ENCODE measurements at regions not wholly inside any gene's neighbourhood (a gene's known extent, or its start where the extent isn't known, plus 50 kb on each side); places are given as distances from the start of the nearest gene placed in this dataset.
A peak's percentile ranks its signal among the peaks of the same experiment; 100 is the strongest.

DNA sequence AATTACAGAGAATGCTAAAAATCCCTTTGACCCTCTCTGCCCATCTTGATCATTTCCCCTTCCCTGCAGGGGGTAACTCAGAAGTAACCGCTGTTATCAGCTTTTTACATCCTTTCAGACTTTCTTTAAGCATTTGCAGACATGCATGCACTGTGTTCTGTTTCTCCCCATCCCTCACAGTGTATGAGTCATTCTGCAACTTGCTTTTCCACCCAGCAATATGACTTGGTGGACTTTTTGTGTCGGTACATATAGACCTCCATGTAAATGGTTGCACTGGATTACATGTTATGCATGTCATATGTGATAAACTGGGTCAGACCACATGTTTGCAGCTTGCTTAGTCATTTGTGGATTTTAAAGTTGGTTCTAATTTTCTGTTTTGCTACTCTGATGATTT, 87.7 kb upstream of the NECTIN1 start:
- DNase-seq (ENCODE audit: low read depth): no peak

DNA sequence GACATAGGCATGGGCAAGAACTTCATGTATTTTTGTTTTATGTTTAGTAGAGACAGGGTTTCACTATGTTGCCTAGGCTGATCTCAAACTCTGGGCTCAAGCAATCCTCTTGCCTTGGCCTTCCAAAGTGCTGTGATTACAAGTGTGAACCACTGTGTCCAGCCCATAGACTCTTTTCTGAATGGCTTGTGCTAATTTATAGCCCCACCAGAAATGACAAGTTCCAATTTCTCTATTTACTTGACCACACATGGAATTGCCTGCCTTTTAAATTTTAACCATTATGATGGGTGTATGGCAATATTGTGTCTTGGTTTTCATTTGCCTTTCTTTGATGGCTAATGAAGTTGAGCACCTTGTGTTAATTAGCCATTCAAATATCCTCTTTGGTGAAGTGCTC, 85.8 kb upstream of the NECTIN1 start:
- no peak for DNase-seq (ENCODE audit: low read depth)

DNA sequence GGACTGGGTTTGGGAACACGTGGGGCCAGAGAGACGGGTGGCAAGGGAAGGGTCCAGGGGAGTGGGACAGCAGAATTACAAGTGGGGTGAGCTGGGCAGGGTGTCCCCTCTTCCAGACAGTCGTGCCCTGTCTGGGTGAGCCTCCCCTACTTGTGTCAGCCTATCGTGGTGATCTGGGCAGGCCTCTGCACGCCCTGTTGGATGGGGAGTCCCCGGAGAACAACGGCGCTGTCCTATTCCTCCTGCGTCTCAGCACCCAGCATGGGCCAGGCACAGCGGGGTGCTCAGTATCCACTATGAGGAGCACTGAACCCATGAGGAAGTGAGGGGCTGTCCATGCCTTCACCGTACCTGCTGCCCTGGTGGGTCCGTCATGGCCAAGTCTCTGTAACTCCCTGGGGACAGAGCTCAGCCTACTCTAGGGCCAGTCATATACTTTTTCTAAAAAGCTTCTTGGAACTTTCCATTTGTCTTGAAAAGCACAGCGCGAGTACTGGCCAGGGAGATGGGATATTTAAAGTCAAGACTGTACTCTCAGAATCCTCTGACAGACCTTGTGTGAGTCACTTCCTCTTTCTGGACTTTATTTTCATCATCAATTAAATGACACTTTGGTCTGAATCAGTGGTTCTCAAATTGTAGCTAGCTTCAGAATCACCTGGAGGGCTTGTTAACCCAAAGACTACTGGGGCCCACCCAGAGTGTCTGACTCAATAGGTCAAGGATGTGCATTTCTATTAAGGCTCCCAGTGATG, 81.7 kb upstream of the NECTIN1 start:
- DNase-seq (ENCODE audit: low read depth): peak; percentile 35

DNA sequence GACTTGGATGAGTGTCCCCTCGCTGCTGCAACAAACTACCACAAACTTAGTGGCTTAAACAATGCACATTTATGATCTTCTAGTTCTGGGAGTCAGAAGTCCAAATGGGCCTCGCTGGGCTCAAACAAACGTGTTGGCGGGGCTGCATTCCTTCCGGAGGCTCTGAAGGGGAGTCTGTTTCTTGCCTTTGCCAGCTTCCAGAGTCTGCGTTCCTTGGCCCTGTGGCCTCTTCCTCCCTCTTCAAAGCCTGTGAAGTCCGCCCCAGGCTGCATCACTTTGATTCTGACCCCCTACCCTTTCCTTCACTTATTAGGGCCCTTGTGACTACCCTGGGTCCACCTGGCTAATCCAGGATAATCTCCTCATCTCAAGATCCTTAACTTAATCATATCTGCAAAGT, 80.3 kb upstream of the NECTIN1 start:
- DNase-seq (ENCODE audit: low read depth): no peak

DNA sequence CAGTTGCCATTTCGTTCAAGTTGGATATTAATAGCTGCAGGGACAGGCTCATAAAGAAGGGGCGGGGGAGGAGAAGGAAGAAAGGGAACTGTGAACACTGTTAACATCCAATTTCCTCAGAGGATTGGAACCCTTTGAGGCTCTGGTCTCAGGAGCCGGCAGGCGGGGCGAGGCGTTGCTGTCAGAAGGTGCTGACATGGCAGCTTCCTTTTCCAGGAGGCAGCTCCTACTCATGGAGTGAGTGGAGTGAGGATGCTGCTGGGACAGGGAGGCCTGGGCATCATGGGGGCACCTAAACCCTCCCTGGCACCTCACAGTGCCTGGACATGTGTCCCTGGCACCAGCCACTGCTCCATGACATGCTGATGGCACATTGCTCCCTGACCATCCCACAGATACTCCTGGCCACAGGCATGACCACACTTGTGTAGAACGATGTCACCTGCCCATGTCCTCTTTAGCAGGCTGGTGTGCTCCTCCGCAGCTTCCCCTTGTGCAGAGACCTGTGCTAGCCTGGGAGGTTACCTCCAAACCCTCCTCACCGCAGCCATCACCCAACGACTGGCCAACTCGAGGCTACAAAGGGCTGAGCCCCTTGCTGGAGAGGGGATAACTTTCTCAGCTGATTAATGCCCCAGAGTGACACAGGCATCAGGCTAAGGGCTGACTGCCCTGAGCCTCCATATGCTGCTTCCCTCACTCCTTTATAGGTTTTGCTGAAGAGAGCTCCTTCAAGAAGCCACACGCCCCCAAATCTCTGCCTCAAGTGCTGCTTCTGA, 79.6 kb upstream of the NECTIN1 start:
- no peak for DNase-seq (ENCODE audit: low read depth)

DNA sequence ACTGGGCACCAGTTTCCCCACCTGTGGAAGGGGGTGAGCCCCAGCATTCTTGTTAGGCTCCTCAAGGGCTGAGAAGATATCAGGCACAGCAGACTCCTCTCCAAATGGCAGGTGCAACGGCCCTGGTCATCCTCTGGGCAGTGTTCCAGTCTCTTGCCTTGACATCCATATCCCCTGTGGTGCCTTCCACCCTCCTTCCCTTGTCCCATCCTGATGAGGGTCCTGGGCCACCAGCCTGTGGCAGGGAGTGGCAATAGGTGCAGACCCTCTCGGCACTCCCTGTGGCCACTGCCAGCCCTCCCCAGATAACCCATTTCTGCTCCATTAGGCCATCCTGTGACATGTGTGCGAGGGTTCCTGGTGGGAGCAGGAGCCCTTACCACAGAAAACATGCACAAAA, 78.8 kb upstream of the NECTIN1 start:
- no peak for DNase-seq (ENCODE audit: low read depth)

DNA sequence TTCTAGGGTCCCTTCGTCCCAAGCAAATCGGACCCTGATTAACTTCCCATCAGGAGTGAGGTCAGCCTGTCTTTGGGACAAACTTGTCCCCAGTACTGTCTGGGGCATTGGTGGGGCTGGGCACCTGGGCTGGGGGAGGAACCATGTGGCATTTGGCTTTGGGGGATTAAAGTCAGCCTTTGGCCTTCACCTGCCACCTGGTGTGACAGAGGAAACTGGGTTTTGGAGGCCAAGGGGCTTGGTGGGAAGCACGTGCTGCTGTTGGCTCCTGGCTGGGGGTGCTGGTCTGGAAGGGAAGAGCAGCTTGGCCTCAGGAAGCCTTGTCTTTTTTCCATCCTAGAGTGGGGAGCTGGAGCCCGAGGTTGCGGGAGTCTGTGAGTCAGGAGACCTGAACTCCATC, 78.4 kb upstream of the NECTIN1 start:
- no peak for DNase-seq (ENCODE audit: low read depth)

DNA sequence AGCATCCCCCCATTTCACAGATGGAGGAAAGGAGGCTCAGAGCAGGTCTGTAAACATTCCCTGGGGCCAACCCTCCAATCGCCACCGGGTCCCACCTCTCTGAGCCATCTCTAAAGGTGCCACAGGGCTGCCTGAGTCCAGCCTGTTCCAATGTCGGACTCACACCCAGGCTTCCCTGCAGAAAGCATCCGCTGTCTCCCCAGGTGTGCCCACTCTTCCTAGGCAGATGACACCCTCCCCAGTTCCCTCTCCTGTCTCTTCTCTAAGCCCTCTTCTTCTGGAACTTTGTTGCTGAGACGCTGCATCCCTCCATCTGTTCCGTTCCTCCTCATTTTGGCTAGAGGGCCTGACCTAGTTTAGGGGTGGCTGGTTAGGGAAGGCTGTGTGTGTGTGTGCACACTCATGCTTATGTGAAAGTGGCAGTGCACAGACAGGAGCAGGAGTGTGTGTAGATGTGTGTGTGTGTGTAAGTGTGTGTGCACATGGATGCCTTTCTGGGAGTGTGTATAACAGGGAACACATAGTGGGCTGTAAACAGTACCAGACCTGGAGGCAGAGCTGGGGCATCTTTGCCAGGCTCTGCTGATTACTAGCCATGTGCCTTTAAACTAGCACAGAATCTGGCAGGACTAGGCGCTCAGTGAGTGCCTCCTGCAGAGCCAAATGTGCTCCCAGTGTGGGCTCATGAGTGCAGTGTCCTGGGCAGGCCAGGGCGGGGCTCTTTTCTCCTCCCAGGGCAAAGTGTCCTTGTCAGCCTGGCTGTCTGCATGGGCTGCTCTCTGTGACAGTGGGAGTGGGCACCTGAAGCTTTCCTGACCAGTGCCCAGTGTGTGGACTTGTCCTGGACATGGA, 77.3 kb upstream of the NECTIN1 start:
- DNase-seq (ENCODE audit: low read depth): no peak

DNA sequence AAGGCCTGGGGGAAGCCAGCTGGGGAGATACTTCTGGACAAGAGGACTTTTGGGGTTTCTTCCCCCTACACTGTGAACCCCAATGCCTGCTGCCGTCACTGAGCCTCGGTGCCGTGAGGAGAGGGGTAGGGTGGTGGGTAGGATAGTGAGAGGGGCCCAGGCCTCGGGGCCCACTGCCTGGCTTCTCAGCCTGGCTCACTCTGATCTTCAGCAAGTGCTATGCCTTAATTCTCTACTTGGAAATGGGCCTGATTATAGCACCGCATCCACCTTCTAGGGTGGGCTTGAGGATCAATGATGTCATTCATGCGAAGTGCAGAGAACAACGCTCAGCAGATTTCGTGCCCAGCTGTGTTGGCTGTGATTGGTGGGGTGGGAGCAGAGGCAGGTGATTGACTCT, 76.7 kb upstream of the NECTIN1 start:
- DNase-seq (ENCODE audit: low read depth): no peak

DNA sequence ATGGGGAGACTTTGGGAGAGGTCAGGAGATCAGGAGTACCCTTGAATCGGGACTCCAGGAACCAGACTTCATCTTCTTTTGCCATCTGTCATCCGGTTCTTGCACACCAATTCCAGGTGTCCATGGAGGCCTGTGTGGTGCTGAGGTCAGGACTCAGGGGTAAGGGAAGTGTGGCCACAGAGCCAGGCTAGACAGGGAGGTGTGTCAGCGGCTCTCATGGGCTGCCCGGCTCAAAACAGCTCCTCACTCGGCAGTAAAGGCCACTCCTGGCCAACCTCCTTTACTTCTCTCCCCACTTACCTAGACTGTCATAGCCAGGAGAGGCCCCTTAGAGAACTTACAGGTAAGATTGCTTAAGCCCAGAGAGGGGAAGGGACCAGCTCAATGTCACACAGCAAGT, 75.7 kb upstream of the NECTIN1 start:
- no peak for DNase-seq (ENCODE audit: low read depth)

DNA sequence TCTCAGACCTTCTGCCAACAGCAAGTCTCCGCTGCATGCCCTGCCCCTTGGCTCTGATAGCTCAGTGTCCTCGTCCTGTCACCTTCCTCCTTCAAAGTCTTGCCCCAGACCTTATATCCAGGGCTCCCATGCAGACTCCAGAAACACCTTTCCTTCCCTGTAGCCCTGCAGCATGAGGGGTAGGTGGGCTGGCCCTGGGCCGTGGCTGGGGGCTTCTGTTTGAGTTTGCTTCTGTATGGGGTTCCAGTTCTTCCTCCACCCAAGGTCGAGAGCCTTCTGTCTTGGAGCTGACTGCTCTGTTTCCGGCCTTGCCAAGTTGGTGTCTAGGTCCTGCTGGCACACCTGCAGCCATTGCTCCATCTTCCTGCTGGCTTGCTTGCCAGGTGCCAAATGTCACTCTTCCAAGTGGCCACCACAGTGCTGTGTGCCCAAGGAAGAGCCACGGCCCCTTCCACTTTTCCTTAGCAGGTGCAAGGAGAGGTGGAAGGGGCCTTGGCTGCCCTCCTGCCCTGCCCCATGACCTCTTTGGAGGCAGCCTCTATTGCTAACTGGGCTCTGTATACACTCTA, 74.8 kb upstream of the NECTIN1 start:
- DNase-seq (ENCODE audit: low read depth): no peak

DNA sequence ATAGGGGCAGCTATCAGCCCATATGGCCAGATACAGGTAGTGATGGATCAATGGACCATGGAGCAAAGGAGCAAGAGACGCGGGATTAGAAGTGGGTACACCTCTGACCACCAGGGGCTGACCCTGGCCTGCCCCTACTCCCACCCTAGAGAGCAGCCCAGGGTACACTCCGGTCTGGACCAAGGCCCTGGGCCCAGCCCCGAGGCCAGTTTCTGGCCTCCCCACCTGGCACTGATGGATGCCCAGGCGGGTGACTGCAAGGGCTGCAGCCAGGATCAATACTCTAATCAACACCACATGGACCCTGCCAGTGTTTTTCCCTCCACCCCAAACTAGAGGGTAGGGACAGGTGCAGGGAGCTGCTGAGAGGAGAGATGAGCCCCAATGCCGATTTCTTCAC, 74.1 kb upstream of the NECTIN1 start:
- DNase-seq (ENCODE audit: low read depth): no peak

DNA sequence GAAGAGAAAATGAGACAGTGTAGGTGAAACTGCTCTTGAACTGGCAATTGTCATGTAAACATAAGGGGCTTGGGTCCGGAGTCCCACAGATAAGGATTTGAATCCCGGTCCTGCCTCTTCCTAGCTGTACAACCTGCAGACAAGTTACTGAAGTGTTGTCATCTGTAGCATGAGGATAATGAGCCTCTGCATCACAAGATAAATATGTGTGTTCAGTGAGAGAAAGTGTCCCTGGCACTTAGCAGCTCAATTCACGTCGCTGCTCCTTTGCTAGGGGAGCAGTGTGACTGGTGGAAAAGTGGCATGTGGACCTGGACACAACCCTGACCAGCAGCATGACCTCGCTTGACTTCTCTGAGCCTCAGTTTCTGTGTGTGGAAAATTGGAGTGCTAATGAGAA, 73.7 kb upstream of the NECTIN1 start:
- no peak for DNase-seq (ENCODE audit: low read depth)

DNA sequence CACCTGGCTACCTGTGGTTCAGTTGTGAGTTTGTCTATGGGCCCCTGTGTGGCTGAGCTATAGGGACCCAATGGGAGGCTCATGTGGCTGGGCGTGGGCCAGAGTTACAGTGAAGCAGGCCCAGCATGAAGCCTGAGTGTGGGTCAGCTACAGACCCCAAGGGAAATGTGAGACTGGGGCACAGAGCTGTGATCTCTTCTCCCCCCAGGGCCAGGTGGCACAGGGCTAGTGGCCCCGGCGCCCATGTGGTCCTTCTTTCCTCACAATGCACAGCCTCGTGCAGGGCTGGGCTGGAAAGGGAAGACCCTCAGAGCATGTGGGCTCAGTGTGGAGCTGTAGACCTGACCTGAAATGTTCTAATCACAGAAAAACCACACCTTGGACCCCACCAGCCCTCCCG, 71.6 kb upstream of the NECTIN1 start:
- DNase-seq (ENCODE audit: low read depth): no peak

DNA sequence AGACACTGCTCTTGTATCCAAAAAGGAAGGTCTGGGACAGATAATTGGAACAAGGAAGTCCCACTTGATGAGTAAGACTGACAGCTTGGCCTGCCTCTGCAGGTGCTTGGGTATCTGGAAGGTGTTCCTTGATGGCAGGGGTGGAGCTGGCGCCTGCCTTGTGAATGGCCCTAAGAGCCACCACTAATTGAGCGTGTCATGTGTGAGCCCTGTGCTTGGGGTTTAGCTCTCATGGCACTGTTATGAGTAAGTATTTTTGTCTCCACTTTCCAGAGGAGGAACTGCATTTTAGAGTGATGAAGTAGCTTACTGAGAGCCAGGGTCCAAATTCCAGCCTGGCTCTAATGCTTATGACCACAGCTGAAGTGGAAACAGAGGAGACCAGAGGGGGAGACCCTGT, 71.2 kb upstream of the NECTIN1 start:
- DNase-seq (ENCODE audit: low read depth): no peak

DNA sequence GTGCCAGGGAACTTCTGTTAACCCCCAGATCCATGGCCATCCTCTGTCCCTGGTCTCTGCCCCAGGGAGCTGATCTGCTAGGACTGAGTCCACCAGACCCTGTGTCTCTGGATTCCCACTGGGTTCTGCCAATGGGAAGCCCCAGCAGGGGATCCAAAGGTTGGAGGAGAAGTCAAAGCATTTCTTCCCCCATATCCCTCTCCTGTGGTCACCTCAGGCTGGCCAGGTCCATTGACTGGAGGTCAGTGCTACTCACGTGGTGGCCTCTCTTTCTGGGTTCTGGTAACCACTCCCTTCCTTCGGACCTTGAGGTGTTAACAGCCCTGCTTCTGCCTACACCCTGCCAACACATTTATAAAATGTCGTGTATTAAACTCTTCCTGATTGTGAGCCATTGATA, 69.7 kb upstream of the NECTIN1 start:
- no peak for DNase-seq (ENCODE audit: low read depth)

DNA sequence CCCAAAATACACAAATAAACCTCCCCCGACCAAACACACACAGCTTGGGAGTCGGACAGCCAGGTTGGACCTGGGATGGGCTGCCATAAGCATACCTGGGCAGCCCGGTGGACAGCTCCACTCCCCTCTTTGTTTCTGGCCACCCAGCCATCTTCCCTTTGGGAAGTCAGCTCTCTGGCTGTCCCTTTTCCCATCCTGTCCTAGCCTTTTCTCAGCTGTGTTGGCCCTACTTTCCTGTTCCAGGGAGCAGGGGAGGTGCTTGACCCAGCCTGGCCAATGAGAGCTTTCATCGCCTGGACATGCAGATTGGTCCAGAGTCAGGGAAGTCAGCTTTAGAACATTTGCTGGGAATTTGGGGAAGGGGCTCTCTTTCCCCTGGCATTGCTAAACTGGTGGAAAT, 68.7 kb upstream of the NECTIN1 start:
- DNase-seq (ENCODE audit: low read depth): no peak

DNA sequence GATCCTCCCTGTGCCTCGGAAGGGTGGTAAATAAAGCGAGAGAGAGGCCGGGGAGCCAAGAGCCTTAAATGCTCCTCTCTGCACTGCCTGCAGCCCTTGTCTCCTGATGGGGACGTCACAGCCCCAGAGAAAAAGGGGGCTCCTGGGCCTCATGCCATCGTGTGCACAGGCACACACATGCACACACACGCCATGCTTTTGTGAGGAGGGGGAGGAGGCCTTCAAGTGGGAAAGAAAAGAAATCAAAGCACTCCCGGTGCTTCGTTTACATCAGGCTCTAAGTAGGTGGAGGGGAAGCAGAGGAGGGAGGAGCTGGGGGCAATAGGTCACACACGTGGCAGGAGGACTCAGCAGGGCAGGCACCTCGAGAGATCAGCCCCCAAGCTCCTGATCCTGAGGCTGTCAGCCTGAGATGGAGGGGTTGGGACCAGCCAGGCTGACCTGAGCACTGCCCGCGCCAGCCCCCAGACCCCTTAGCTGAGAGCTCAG, 68.2 kb upstream of the NECTIN1 start:
- DNase-seq (ENCODE audit: low read depth): no peak

DNA sequence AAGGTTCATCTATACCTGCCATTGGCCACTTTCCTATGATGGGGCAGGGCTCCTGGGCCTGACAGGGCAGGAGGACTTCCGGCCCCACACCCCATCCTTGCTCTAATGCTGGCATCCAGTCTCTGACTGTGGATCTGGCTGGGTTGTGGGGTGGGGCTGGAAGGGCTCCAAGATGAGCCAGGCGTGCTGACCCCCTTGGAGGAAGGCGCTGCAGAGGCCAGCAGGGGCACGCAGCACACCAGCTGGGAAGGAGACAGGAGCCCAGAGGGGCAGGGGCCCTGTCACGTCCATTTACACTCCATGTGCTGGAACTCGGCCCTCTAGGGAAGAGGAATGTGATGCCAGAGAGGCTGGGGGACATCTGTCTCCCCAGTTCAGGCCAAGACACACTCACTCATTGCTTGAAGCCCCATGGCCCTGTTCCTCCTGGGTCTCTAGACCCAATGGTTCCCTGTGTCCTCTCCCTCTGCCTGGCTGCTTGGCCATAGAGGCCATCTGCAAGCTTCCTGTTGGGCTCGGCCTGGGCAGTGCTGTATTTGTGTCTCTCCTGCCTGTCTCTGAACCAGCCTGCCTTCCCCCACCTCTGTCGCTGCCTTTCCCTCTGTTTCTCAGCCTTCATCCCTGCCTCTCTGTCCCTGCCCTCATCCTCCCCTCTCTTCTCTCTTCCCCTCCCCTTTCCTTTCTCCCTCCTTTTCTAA, 67.5 kb upstream of the NECTIN1 start:
- DNase-seq (ENCODE audit: low read depth): no peak

DNA sequence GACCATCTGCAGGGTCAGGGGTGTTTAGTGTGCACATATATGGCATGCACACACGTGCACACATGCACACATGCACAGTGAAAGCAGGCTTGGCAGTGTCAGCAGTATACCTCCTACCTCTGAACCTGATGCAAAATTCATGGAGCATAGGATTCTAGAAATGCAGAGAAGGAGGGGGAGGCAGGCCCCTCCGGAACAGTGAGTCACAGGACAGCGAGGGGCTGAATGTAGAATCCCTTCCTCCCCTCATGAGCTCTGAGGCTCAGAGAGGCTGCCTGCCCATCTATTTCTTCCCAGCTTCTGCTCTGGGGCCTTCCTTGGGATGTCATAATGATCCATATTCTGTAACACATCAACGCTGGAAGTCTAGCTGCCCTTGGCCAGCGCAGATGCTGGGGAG, 66.7 kb upstream of the NECTIN1 start:
- peak; percentile 18 for DNase-seq (ENCODE audit: low read depth)

DNA sequence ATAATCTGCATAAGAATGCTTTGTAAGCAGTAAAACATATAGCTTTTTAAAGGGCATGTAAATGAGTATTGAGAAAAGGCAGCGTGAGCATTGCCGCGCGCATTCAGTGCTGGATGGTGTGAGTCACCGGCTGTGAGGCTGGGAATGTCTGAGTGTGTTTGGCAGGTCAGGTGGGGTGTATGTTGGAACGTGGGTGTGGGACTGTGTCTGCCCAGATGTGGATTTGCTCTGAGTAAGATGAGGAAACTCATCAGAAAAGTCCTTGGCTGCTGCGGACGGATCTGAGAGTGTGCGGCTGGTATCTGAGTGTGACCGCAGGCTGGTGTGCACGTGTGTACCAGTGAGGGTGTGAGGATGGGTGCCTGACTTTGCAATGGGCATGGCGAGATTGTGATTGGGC, 66.2 kb upstream of the NECTIN1 start:
- DNase-seq (ENCODE audit: low read depth): peak; percentile 86

DNA sequence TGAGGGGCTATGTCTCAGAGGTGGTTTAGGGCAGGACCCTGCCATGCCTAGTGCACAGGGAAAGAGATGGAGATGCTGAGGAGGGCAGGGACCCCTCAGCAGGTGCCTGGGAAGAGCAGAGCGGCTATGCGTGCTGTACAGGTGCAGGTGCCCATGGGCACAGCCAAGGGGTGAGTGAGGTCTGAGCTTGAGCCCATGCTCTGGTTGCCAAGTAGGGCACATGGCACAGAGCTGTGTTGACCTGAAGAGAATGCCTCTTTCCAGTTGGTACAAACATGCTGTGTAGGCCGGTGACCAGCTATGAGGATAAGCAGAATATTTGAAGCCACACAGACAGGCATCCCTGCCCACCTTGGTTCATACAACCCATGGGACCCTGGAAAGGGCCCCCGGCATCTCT, 65.8 kb upstream of the NECTIN1 start:
- DNase-seq (ENCODE audit: low read depth): no peak
